OCI-LY1 (cell line): ENCODE measurements at regions not wholly inside any gene's neighbourhood (a gene's known extent, or its start where the extent isn't known, plus 50 kb on each side); places are given as distances from the start of the nearest gene placed in this dataset.

Experiments
- H2AFZ ChIP-seq: fragments of 200-600 bp; sonication (generic), shearing (Covaris generic); 2 replicates; pipeline ENCODE4 v1.6.0; 2014; ENCODE audit warnings: antibody characterized with exemption, mild to moderate bottlenecking, low read length
- H3F3A ChIP-seq: fragments of 200-600 bp; sonication (generic), shearing (Covaris generic); 2 replicates; pipeline ENCODE4 v1.6.0; 2014; ENCODE audit warnings: mild to moderate bottlenecking, antibody characterized with exemption, low read length, moderate library complexity; ENCODE audit not compliant: insufficient read depth
- H3K27ac ChIP-seq: fragments of 200-600 bp; sonication (generic); 2 replicates; pipeline ENCODE4 v1.5.1; 2014; ENCODE audit warnings: low read length, mixed run types, mild to moderate bottlenecking, low read depth; ENCODE audit not compliant: poor library complexity, severe bottlenecking
- H3K27me3 ChIP-seq: fragments of 200-600 bp; sonication (generic); 2 replicates; pipeline ENCODE4 v1.6.0; 2014; ENCODE audit warnings: antibody characterized with exemption, mild to moderate bottlenecking, low read length, moderate library complexity; ENCODE audit not compliant: insufficient read depth
- H3K36me3 ChIP-seq: fragments of 200-600 bp; sonication (generic); 2 replicates; pipeline ENCODE4 v1.6.1; 2014; ENCODE audit warnings: mild to moderate bottlenecking, antibody characterized with exemption, low read length, moderate library complexity, mixed read lengths; ENCODE audit not compliant: insufficient read depth
- H3K4me1 ChIP-seq: fragments of 200-600 bp; sonication (generic); 2 replicates; pipeline ENCODE4 v1.5.1; 2014; ENCODE audit warnings: mild to moderate bottlenecking, low read length, moderate library complexity; ENCODE audit not compliant: insufficient read depth, severe bottlenecking
- H3K4me2 ChIP-seq: fragments of 200-600 bp; sonication (generic), shearing (Covaris generic); 2 replicates; pipeline ENCODE4 v1.6.1; 2014; ENCODE audit warnings: low read length
- H3K4me3 ChIP-seq: fragments of 200-600 bp; sonication (generic); 2 replicates; pipeline ENCODE4 v1.5.1; 2014; ENCODE audit warnings: low read length, low read depth, mild to moderate bottlenecking, mixed read lengths; ENCODE audit not compliant: poor library complexity, severe bottlenecking
- H3K79me2 ChIP-seq: fragments of 200-600 bp; shearing (Covaris generic); 2 replicates; pipeline ENCODE4 v1.6.1; 2016; ENCODE audit warnings: mixed run types, low read length, mixed read lengths; ENCODE audit not compliant: insufficient read depth
- H3K9ac ChIP-seq: fragments of 200-600 bp; sonication (generic), shearing (Covaris generic); 2 replicates; pipeline ENCODE4 v1.6.1; 2014; ENCODE audit warnings: mild to moderate bottlenecking, low read length, mixed read lengths
- H3K9me2 ChIP-seq: fragments of 200-600 bp; sonication (generic), shearing (Covaris generic); 2 replicates; pipeline ENCODE4 v1.6.1; 2014; ENCODE audit warnings: low read depth, mild to moderate bottlenecking, low read length, mixed read lengths
- H3K9me3 ChIP-seq: fragments of 200-600 bp; shearing (Covaris generic); 2 replicates; pipeline ENCODE4 v1.6.1; 2014; ENCODE audit warnings: low read length, mixed read lengths
- H4K20me1 ChIP-seq: fragments of 200-600 bp; sonication (generic), shearing (Covaris generic); 2 replicates; pipeline ENCODE4 v1.6.0; 2016; ENCODE audit warnings: mild to moderate bottlenecking, low read length; ENCODE audit not compliant: insufficient read depth
- CTCF ChIP-seq: fragments of 200-600 bp; sonication (generic), shearing (Covaris generic); IDR thresholded peaks from 2 replicates; pipeline ENCODE4 v1.5.1; 2017; ENCODE audit warnings: mild to moderate bottlenecking, antibody characterized with exemption, low read length, moderate library complexity, mixed read lengths
- EZH2 ChIP-seq: fragments of 200-600 bp; sonication (generic), shearing (Covaris generic); IDR thresholded peaks from 2 replicates; pipeline ENCODE4 v1.8.0; 2017; ENCODE audit warnings: borderline replicate concordance, mixed run types, mild to moderate bottlenecking, antibody characterized with exemption, low read length, moderate library complexity, mixed read lengths

GRCh38 chr14:105864651-105865265 is 338.4 kb downstream of the TMEM121 start:
- no peak for TF ChIP-seq CTCF
- TF ChIP-seq EZH2, result no peak
- H3F3A ChIP-seq, result peaks cover 9% of the 10 kb centered on the region
- H3K4me2 ChIP-seq, result no peak overlapping the region
- peaks cover 22% of the 10 kb centered on the region for H3K4me1 ChIP-seq
- no peak overlapping the region for H3K9ac ChIP-seq
- H2AFZ ChIP-seq, result no peak overlapping the region
- H3K9me2 ChIP-seq, result no peaks in the 10 kb centered on the region
- H3K36me3 ChIP-seq, result peaks cover 30% of the 10 kb centered on the region
- H4K20me1 ChIP-seq, result no peaks in the 10 kb centered on the region
- no peaks in the 10 kb centered on the region for H3K9me3 ChIP-seq
- H3K27ac ChIP-seq, result no peak overlapping the region
- H3K79me2 ChIP-seq, result peaks cover 6% of the 10 kb centered on the region
- H3K4me3 ChIP-seq, result no peak overlapping the region
- no peaks in the 10 kb centered on the region for H3K27me3 ChIP-seq

GRCh38 chr14:105865266-105865903 is 339.0 kb downstream of the TMEM121 start:
- H3K79me2 ChIP-seq, result peaks cover 6% of the 10 kb centered on the region
- no peak overlapping the region for H3K4me2 ChIP-seq
- no peak for TF ChIP-seq CTCF
- no peak for TF ChIP-seq EZH2
- H4K20me1 ChIP-seq, result no peaks in the 10 kb centered on the region
- no peaks in the 10 kb centered on the region for H3K9me2 ChIP-seq
- H3F3A ChIP-seq, result peaks cover 9% of the 10 kb centered on the region
- H3K27me3 ChIP-seq, result no peaks in the 10 kb centered on the region
- H3K27ac ChIP-seq, result no peak overlapping the region
- no peak overlapping the region for H3K9ac ChIP-seq
- no peaks in the 10 kb centered on the region for H3K9me3 ChIP-seq
- H3K36me3 ChIP-seq, result peaks cover 30% of the 10 kb centered on the region
- H2AFZ ChIP-seq, result no peak overlapping the region
- no peak overlapping the region for H3K4me3 ChIP-seq
- H3K4me1 ChIP-seq, result peaks cover 22% of the 10 kb centered on the region

GRCh38 chr14:105865904-105866840 is 339.8 kb downstream of the TMEM121 start:
- Histone ChIP-seq H3K4me1 (peaks cover 22% of the 10 kb centered on the region), H3K9ac (no peak overlapping the region), H3K79me2 (peaks cover 6% of the 10 kb centered on the region), H3F3A (peaks cover 9% of the 10 kb centered on the region), H4K20me1 (no peaks in the 10 kb centered on the region), H3K27me3 (no peaks in the 10 kb centered on the region), H3K9me2 (no peaks in the 10 kb centered on the region), H3K4me3 (no peak overlapping the region), H2AFZ (no peak overlapping the region), H3K27ac (no peak overlapping the region), H3K36me3 (peaks cover 25% of the 10 kb centered on the region), H3K9me3 (no peaks in the 10 kb centered on the region), H3K4me2 (no peak overlapping the region)
- TF ChIP-seq EZH2, result no peak
- TF ChIP-seq CTCF, result no peak
